K562 (cell line): ENCODE measurements at regions not wholly inside any gene's neighbourhood (a gene's known extent, or its start where the extent isn't known, plus 50 kb on each side); places are given as distances from the start of the nearest gene placed in this dataset.

ENCODE experiments used
- ATAC-seq: fragments of 200-7000 bp; cut with Tn5 transposase; 3 replicates; pipeline ENCODE4 v1.9.1; 2020; ENCODE audit warnings: moderate library complexity
- BruUV-seq: library from RNA; stranded (reverse); fragments of 400-500 nt; replicated peaks from 2 replicates; lab custom pipeline; 2021; lab: Mats Ljungman, UMichigan
- CTCF ChIA-PET: fragments of 300-600 bp; formaldehyde crosslinking; extraction: SDS; loops from one replicate; lab custom pipeline; 2021; ENCODE audit warnings: low intra/inter-chr PET ratio; lab: Yijun Ruan, JAX
- POLR2A ChIA-PET: fragments of 300-600, 350-650 bp; sonication (Branson Sonifier 250); formaldehyde crosslinking; extraction: SDS; loops from one replicate; lab custom pipeline; 2021; ENCODE audit warnings: antibody characterized with exemption, inconsistent platforms; lab: Yijun Ruan, JAX
- DNase-seq, 4 experiments: peaks; one replicate each; pipeline versions ENCODE4 v3.0.0 to v3.0.0-alpha.2; 2011 to 2018; ENCODE audit warnings: low spot score in 3 of 4, mixed read lengths in 3 of 4; ENCODE audit errors: extremely low read depth in 1 of 4
- FAIRE-seq: peaks from 2 replicates; lab custom pipeline; 2011; peaks lifted over from hg19 to GRCh38; lab: Jason Lieb, UNC
- H2AFZ ChIP-seq: 2 replicates; pipeline ENCODE4 v1.6.0; 2011; ENCODE audit warnings: low read depth, low read length, control low read depth, inconsistent platforms
- H3K27ac ChIP-seq: fragments of 200-600 bp; 3 replicates; pipeline ENCODE4 v1.8.0; 2011; ENCODE audit warnings: low read depth, mild to moderate bottlenecking, control low read depth, inconsistent platforms, low read length, moderate library complexity, mixed read lengths; ENCODE audit errors: extremely low read depth
- H3K27me3 ChIP-seq, 2 experiments: fragments of 300-600 bp in 1 of 2; 2 replicates in 1 of 2; 3 replicates in 1 of 2; pipeline versions ENCODE4 v1.6.0 to v1.8.0; 2011; ENCODE audit warnings: inconsistent platforms in 2 of 2, low read length in 2 of 2, mild to moderate bottlenecking in 1 of 2, mixed read lengths in 1 of 2, moderate library complexity in 1 of 2; ENCODE audit not compliant: control insufficient read depth in 2 of 2, insufficient read depth in 2 of 2
- H3K36me3 ChIP-seq: fragments of 300-600 bp; 3 replicates; pipeline ENCODE4 v1.8.0; 2011; ENCODE audit warnings: mild to moderate bottlenecking, low read length, inconsistent platforms; ENCODE audit not compliant: control insufficient read depth, insufficient read depth
- H3K4me1 ChIP-seq, 2 experiments: fragments of 200-600 bp in 1 of 2; replicated peaks in 1 of 2; 2 replicates in 1 of 2; 3 replicates in 1 of 2; pipeline versions ENCODE4 v1.5.1 to v1.8.0; 2011; ENCODE audit warnings: inconsistent platforms in 2 of 2, low read length in 2 of 2, mild to moderate bottlenecking in 1 of 2, mixed read lengths in 1 of 2, moderate library complexity in 1 of 2; ENCODE audit not compliant: control insufficient read depth in 2 of 2, insufficient read depth in 2 of 2
- H3K4me2 ChIP-seq: 2 replicates; pipeline ENCODE4 v1.6.1; 2011; ENCODE audit warnings: low read length, control low read depth, inconsistent platforms, mixed read lengths; ENCODE audit not compliant: insufficient read depth
- H3K4me3 ChIP-seq: fragments of 200-600 bp; sonication (generic), shearing (Covaris generic); 2 replicates; pipeline ENCODE4 v1.5.1; 2016; ENCODE audit warnings: control low read depth, inconsistent platforms
- H3K79me2 ChIP-seq: fragments of 200-600 bp; 3 replicates; pipeline ENCODE4 v1.8.0; 2011; ENCODE audit warnings: low read length, inconsistent platforms; ENCODE audit not compliant: control insufficient read depth, insufficient read depth
- H3K9ac ChIP-seq, 2 experiments: 2 replicates each; pipeline versions ENCODE4 v1.6.0 to v1.6.1; 2011; ENCODE audit warnings: low read depth in 2 of 2, low read length in 2 of 2, control low read depth in 1 of 2, inconsistent platforms in 1 of 2, mild to moderate bottlenecking in 1 of 2, mixed read lengths in 1 of 2; ENCODE audit not compliant: insufficient read depth in 1 of 2
- H3K9me1 ChIP-seq: one replicate; pipeline ENCODE4 v1.6.0; 2011; ENCODE audit warnings: inconsistent platforms, mild to moderate bottlenecking, low read length, moderate library complexity; ENCODE audit not compliant: control insufficient read depth, insufficient read depth
- H3K9me3 ChIP-seq: replicated peaks from 2 replicates; pipeline ENCODE4 v1.5.1; 2011; ENCODE audit warnings: low read depth, low read length, inconsistent platforms; ENCODE audit not compliant: control insufficient read depth, insufficient read depth
- H4K20me1 ChIP-seq: replicated peaks from 2 replicates; pipeline ENCODE4 v1.6.1; 2011; ENCODE audit warnings: low read length, inconsistent platforms, mixed read lengths; ENCODE audit not compliant: control insufficient read depth, insufficient read depth
- AFF1 ChIP-seq, 2 experiments: fragments of 450-650 bp; IDR thresholded peaks; 2 replicates each; pipeline ENCODE4 v1.6.1; 2018; ENCODE audit warnings: mild to moderate bottlenecking in 2 of 2, low read depth in 1 of 2; ENCODE audit not compliant: partially characterized antibody in 2 of 2
- CEBPB ChIP-seq: fragments of 450-650 bp; IDR thresholded peaks from 2 replicates; pipeline ENCODE4 v1.6.1; 2016; ENCODE audit warnings: missing genetic modification characterization, missing compliant biosample characterization
- CEBPG ChIP-seq, 3 experiments: fragments of 200-800 bp in 1 of 3; sonication (Bioruptor generic) in 1 of 3; sonication (generic) in 1 of 3; formaldehyde crosslinking in 1 of 3; IDR thresholded peaks in 2 of 3; conservative IDR thresholded peaks in 1 of 3; 2 replicates each; pipeline versions ENCODE4 v1.6.1 to v1.8.0; 2016 to 2022; ENCODE audit warnings: missing compliant biosample characterization in 2 of 3, missing genetic modification characterization in 2 of 3, mild to moderate bottlenecking in 1 of 3, missing genetic modification reagents in 1 of 3
- POLR2H ChIP-seq: IDR thresholded peaks from 2 replicates; pipeline ENCODE4 v1.6.1; 2016; ENCODE audit warnings: missing genetic modification characterization, low read depth, mild to moderate bottlenecking, control low read depth, missing compliant biosample characterization, moderate library complexity
- RFX7 ChIP-seq: fragments of 250-450 bp; sonication (Bioruptor Pico); IDR thresholded peaks from 2 replicates; pipeline ENCODE4 v1.5.1; 2021; ENCODE audit warnings: mild to moderate bottlenecking
- SRSF9 ChIP-seq: fragments of 200-400 bp; formaldehyde crosslinking; IDR thresholded peaks from 2 replicates; pipeline ENCODE4 v1.6.1; 2017; ENCODE audit warnings: low read depth, low read length, borderline replicate concordance
- YY1 ChIP-seq, 3 experiments: IDR thresholded peaks; 2 replicates each; pipeline ENCODE4 v1.6.1; 2011; ENCODE audit warnings: low read length in 2 of 3, mild to moderate bottlenecking in 2 of 3, moderate library complexity in 2 of 3, borderline replicate concordance in 1 of 3, control low read depth in 1 of 3, low read depth in 1 of 3; ENCODE audit not compliant: insufficient read depth in 3 of 3, insufficient replicate concordance in 2 of 3, control insufficient read depth in 1 of 3, insufficient read length in 1 of 3; ENCODE audit errors: extremely low read depth in 1 of 3
- ZNF449 ChIP-seq: fragments of 250-450 bp; sonication (Bioruptor Pico); IDR thresholded peaks from 2 replicates; pipeline ENCODE4 v1.8.0; 2022; ENCODE audit warnings: moderate library complexity, mild to moderate bottlenecking, inconsistent platforms
- WGBS: fragments of 100-300 bp; shearing (Covaris generic); methylation state at CpG from one replicate; pipeline ENCODE4 v1.1.6; 2016; ENCODE audit warnings: low coverage, mixed read lengths; ENCODE audit not compliant: insufficient coverage; ENCODE audit errors: missing lambda C conversion rate; 5-methylcytosine and 5-hydroxymethylcytosine counted together
- in situ Hi-C: fragments of 300-500 bp; cut with MboI; formaldehyde crosslinking; loops from 4 replicates; pipeline ENCODE4 v1.15.0; 2018; ENCODE audit warnings: inconsistent platforms, mixed read lengths
- intact Hi-C: fragments of 100-400 bp; cut with micrococcal nuclease; formaldehyde crosslinking; loops from 2 replicates; pipeline ENCODE4 v1.14.2; 2022

- no TSS peak for BruUV-seq
- ChIA-PET CTCF (no interaction called here), POLR2A (no interaction called here)
- intact Hi-C loops: no loop called here
- 0 out of 2 replicates have a peak, but pooled peaks cover 2% of the 10 kb centered on the region for H3K9me3 ChIP-seq
- in situ Hi-C loops: no loop called here
- no peak overlapping the region for H3K27ac ChIP-seq
- H3K27me3 ChIP-seq: no peaks in the 10 kb centered on the region
- H3K4me2 ChIP-seq: no peak overlapping the region
- 2% methylated on average over 2 of the region's 2 CpGs for WGBS
- TF ChIP-seq RFX7 (no peak), CEBPB (tag) (0 out of 2 replicates have a peak, but pooled peaks have one; percentile 36), YY1 (IDR thresholded peaks at IDR 0.05; ENCODE audit: borderline replicate concordance in 1 of 3, control insufficient read depth in 1 of 3, extremely low read depth in 1 of 3, insufficient read depth in 3 of 3, insufficient read length in 1 of 3, insufficient replicate concordance in 2 of 3, low read depth in 1 of 3, low read length in 2 of 3) (no peak), CEBPG (CRISPR knock-in tag; IDR thresholded peaks at IDR 0.05) (no peak), CEBPG (tag; conservative IDR thresholded peaks at IDR 0.05 in 1 of 2, IDR thresholded peaks at IDR 0.05 in 1 of 2) (peak in 1 of 2 experiments; percentile 61; a peak in 1 of 4 replicates)
- no peak for ATAC-seq
- H4K20me1 ChIP-seq: no peaks in the 10 kb centered on the region
- no peak for DNase-seq
- no peaks in the 10 kb centered on the region for H3K36me3 ChIP-seq
- no peaks in the 10 kb centered on the region for H3K79me2 ChIP-seq
- no peak overlapping the region for H2AFZ ChIP-seq
- FAIRE-seq: no peak
- no peaks in the 10 kb centered on the region for H3K4me1 ChIP-seq
- no peak overlapping the region for H3K9ac ChIP-seq
- H3K4me3 ChIP-seq: no peak overlapping the region
- H3K9me1 ChIP-seq: no peaks in the 10 kb centered on the region
Measured at GRCh38 chr4:24713604-24714003, 81.8 kb upstream of the SOD3 start.

GRCh38 chr4:24719615-24720014, 75.8 kb upstream of the SOD3 start:
- CTCF ChIA-PET: no interaction called here
- Histone ChIP-seq H3K9me1 (no peaks in the 10 kb centered on the region), H3K27ac (no peak overlapping the region), H3K4me3 (no peak overlapping the region), H3K4me1 (no peaks in the 10 kb centered on the region), H2AFZ (no peak overlapping the region), H3K9me3 (0 out of 2 replicates have a peak, but pooled peaks cover 2% of the 10 kb centered on the region), H3K36me3 (no peaks in the 10 kb centered on the region), H3K27me3 (no peaks in the 10 kb centered on the region; a peak in 1 of 5 replicates), H4K20me1 (no peaks in the 10 kb centered on the region), H3K4me2 (no peak overlapping the region), H3K9ac (no peak overlapping the region), H3K79me2 (no peaks in the 10 kb centered on the region)
- intact Hi-C loops: no loop called here
- BruUV-seq: no TSS peak
- no peak for DNase-seq
- no peak for FAIRE-seq
- no peak for ATAC-seq
- in situ Hi-C loops: no loop called here
- POLR2A ChIA-PET: no interaction called here
- WGBS: 3% methylated on average over 5 of the region's 5 CpGs
- no peak for TF ChIP-seq SRSF9
- TF ChIP-seq ZNF449 (CRISPR knock-in tag): no peak
- TF ChIP-seq AFF1 (IDR thresholded peaks at IDR 0.05; ENCODE audit: low read depth in 1 of 2, partially characterized antibody in 2 of 2): no peak
- no peak for TF ChIP-seq POLR2H (tag)
